Neural cell (in vitro differentiated cells): ENCODE measurements at regions not wholly inside any gene's neighbourhood (a gene's known extent, or its start where the extent isn't known, plus 50 kb on each side); places are given as distances from the start of the nearest gene placed in this dataset.
A peak's percentile ranks its signal among the peaks of the same experiment; 100 is the strongest.

Experiments
- H2AFZ ChIP-seq: fragments of 200-600, 300-800 bp; sonication (generic), shearing (Covaris generic); 2 replicates; pipeline ENCODE4 v1.6.0; 2014; ENCODE audit warnings: low read depth, mild to moderate bottlenecking, antibody characterized with exemption, low read length, moderate library complexity
- H3F3A ChIP-seq: fragments of 200-600 bp; shearing (Covaris generic); 2 replicates; pipeline ENCODE4 v1.6.1; 2016; ENCODE audit warnings: mild to moderate bottlenecking, moderate library complexity, mixed read lengths, antibody characterized with exemption, low read length; ENCODE audit not compliant: insufficient read depth, poor library complexity, severe bottlenecking
- H3K27ac ChIP-seq: fragments of 200-600, 300-800 bp; sonication (generic), shearing (Covaris generic); 2 replicates; pipeline ENCODE4 v1.5.1; 2014; ENCODE audit warnings: mild to moderate bottlenecking, low read length, moderate library complexity
- H3K27me3 ChIP-seq: fragments of 300-800, 200-600 bp; sonication (generic), shearing (Covaris generic); 2 replicates; pipeline ENCODE4 v1.6.0; 2014; ENCODE audit warnings: mild to moderate bottlenecking, low read depth, low read length, moderate library complexity; ENCODE audit not compliant: insufficient read depth
- H3K36me3 ChIP-seq: fragments of 300-800, 200-600 bp; sonication (generic), shearing (Covaris generic); 2 replicates; pipeline ENCODE4 v1.5.1; 2014; ENCODE audit warnings: mild to moderate bottlenecking, antibody characterized with exemption, low read length, moderate library complexity; ENCODE audit not compliant: insufficient read depth
- H3K4me2 ChIP-seq: fragments of 300-800, 200-600 bp; sonication (generic), shearing (Covaris generic); 2 replicates; pipeline ENCODE4 v1.6.0; 2014; ENCODE audit warnings: mild to moderate bottlenecking, low read length
- H3K4me3 ChIP-seq: fragments of 300-800, 200-600 bp; sonication (generic), shearing (Covaris generic); 2 replicates; pipeline ENCODE4 v1.5.1; 2014; ENCODE audit warnings: mild to moderate bottlenecking, low read length, moderate library complexity
- H3K79me2 ChIP-seq: fragments of 200-600 bp; shearing (Covaris generic); replicated peaks from 2 replicates; pipeline ENCODE4 v1.6.0; 2014; ENCODE audit warnings: mild to moderate bottlenecking, low read length, moderate library complexity; ENCODE audit not compliant: insufficient read depth
- H3K9ac ChIP-seq: fragments of 300-800, 200-600 bp; sonication (generic), shearing (Covaris generic); 2 replicates; pipeline ENCODE4 v1.6.1; 2016; ENCODE audit warnings: mild to moderate bottlenecking, low read length, mixed read lengths
- H3K9me2 ChIP-seq: fragments of 200-600 bp; shearing (Covaris generic); 2 replicates; pipeline ENCODE4 v1.6.1; 2016; ENCODE audit warnings: mild to moderate bottlenecking, low read length, mixed read lengths; ENCODE audit not compliant: insufficient read depth
- H3K9me3 ChIP-seq: fragments of 200-600, 300-800 bp; sonication (generic), shearing (Covaris generic); 2 replicates; pipeline ENCODE4 v1.6.1; 2016; ENCODE audit warnings: mild to moderate bottlenecking, mixed run types, low read length, moderate library complexity, mixed read lengths
- H4K20me1 ChIP-seq: fragments of 200-600 bp; shearing (Covaris generic); 2 replicates; pipeline ENCODE4 v1.6.1; 2016; ENCODE audit warnings: mild to moderate bottlenecking, mixed run types; ENCODE audit not compliant: insufficient read depth
- EP300 ChIP-seq: fragments of 450-650 bp; conservative IDR thresholded peaks from 2 replicates; pipeline ENCODE4 v1.6.1; 2014; ENCODE audit warnings: antibody characterized with exemption, mild to moderate bottlenecking, moderate library complexity; ENCODE audit not compliant: poor library complexity, severe bottlenecking
- EZH2 ChIP-seq: fragments of 200-600, 300-800 bp; shearing (Covaris generic), sonication (generic); IDR thresholded peaks from 2 replicates; pipeline ENCODE4 v1.6.1; 2014; ENCODE audit warnings: antibody characterized with exemption, low read length, borderline replicate concordance, mild to moderate bottlenecking; ENCODE audit not compliant: insufficient read depth, poor library complexity, severe bottlenecking
- MXI1 ChIP-seq: fragments of 450-650 bp; conservative IDR thresholded peaks from 2 replicates; pipeline ENCODE4 v1.6.1; 2014; ENCODE audit warnings: antibody characterized with exemption, mild to moderate bottlenecking; ENCODE audit not compliant: poor library complexity, severe bottlenecking
- POLR2AphosphoS5 ChIP-seq: IDR thresholded peaks from 2 replicates; pipeline ENCODE4 v1.6.1; 2012
- RAD21 ChIP-seq: fragments of 450-650 bp; conservative IDR thresholded peaks from 2 replicates; pipeline ENCODE4 v1.6.1; 2014; ENCODE audit warnings: antibody characterized with exemption, mild to moderate bottlenecking, moderate library complexity
- SMC3 ChIP-seq: fragments of 450-650 bp; conservative IDR thresholded peaks from 2 replicates; pipeline ENCODE4 v1.6.1; 2014; ENCODE audit warnings: antibody characterized with exemption, mild to moderate bottlenecking, moderate library complexity; ENCODE audit not compliant: poor library complexity
- TAF1 ChIP-seq: IDR thresholded peaks from 2 replicates; pipeline ENCODE4 v1.6.1; 2012; ENCODE audit warnings: low read depth
- TF ChIP-seq, protein P1 (sequence below): fragments of 450-650 bp; IDR thresholded peaks from 2 replicates; pipeline ENCODE4 v1.5.1; 2014; ENCODE audit warnings: antibody characterized with exemption, mild to moderate bottlenecking, moderate library complexity; ENCODE audit not compliant: poor library complexity, severe bottlenecking

DNA sequence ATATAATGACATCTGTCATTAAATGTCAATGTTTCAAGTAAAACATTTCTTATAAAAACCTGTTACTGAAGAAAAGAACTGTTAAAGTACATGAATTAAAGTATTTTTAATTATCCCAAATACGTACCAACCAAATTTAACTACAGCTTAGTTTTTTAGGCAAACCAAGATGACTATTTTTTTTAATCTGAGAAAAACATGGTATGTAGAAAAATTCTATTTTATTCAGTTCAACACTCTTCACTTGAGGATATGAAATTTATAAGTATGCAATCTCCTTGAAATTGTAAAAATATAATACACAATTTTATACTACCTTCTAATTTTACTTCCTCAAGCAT, 75.3 kb upstream of the IFNE start (continued):
- TF ChIP-seq RAD21 (no peak), EZH2 (no peak), MXI1 (no peak)

DNA sequence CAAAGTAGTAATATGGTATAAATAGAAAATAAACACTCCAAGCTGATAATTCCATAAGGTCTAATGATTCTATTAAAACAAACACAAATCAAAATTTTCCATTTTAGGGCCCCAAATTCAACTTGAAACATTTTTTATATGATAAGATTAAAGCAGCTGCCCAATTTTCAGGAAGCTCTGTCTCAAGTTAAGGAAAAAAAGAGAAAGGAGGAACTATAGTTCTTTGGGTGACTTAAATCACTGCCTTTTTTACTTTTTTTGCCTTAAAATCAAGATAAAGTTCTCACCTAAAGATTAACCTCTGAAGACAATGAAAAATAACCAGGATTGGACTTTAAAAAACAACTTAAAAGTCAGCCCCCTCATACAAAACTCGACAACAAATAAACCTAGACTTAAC, 76.0 kb upstream of the IFNE start:
- no peak overlapping the region for H3K4me2 ChIP-seq
- no peaks in the 10 kb centered on the region for H3K9me3 ChIP-seq
- no peak for TF ChIP-seq POLR2AphosphoS5
- H3K9me2 ChIP-seq: no peaks in the 10 kb centered on the region
- peaks cover 79% of the 10 kb centered on the region for H3K27me3 ChIP-seq
- H3K36me3 ChIP-seq: no peaks in the 10 kb centered on the region
- H2AFZ ChIP-seq: no peak overlapping the region
- H3K27ac ChIP-seq: no peak overlapping the region
- H3K9ac ChIP-seq: no peak overlapping the region
- H3K79me2 ChIP-seq: no peaks in the 10 kb centered on the region
- H3F3A ChIP-seq: no peaks in the 10 kb centered on the region
- no peaks in the 10 kb centered on the region for H4K20me1 ChIP-seq
- H3K4me3 ChIP-seq: no peak overlapping the region

DNA sequence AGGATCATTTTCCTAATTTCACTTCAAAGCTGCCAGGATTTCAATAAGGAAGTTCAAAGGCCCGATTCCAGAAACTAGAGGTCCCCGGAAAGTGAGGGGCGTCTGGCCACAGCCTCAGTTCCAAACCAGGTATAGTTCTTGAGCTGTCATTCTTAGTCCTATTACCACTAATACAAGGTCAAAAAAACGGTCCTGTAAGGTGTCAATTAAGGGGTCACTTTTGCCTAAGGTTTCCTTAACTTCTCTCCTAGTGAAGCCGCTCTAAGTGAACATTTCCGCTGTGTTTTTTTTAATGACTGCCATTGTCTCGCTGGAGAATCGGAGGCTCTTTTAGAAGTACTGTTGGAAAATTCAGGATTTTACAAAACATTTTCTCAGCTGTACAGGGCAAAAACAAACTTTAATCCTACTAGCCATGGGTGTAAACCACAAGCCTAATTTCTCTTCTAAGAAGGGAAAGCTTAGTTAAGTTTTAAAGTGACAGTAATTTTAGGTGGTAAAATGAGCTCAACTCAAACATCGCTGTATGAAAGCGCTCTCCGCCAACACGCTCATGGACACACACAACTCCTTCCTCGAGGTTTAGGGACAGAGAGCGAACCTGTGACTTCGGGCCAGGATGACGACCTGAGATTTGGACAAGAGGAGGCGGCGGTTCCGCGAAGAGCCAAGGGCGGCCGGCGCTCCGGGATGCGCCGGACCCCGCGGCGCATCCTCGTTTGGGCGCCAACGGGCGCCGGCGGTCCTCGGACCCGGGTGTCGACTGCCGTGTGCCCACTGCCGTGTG, 76.7 kb upstream of the IFNE start:
- peak overlapping the region; percentile 58 for H3K4me2 ChIP-seq

DNA sequence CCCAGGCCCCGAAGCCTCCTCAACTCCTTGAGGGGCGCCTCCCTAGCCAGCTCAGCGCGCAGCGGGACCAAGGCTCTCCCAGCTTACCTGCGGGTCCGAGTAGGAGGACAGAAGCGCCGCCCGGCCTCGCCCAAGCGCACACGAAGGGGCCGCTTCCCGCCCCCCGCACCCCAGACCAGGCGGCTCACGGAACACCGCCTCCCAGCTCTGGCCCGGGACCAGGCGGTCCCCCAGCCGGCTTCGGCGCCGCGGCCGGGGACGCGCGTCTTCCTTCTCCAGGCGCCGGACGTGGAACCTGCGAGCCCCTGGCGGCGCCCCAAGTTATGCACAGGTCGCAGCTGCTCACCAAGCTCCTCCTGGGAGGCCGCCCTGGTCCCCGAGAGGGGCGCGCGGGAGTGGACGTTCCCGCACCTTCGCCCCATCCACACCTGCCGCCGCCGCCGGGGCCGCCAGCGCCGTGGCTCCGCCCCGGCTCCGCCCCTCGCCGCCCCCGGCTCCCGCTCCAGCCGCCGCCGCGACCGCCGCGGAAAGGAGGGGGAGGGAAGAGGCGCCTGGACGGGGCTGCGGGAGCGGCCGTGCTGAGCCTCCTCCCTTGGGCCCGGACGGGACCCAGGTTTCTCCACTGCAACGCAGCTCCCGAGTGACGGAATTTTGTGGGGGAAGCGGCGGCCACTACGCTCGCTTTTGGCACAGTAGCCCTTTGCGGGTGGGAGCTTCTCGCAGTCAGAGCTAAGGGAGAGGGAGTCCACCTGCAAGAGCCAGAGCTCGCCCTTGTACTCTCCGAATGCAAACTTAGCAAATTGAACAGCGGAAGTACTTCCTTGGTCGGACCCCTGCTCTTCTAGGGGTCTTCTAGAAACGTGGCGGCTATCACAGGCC, 77.5 kb upstream of the IFNE start:
- H3K27ac ChIP-seq: no peak overlapping the region
- H3K79me2 ChIP-seq: no peaks in the 10 kb centered on the region
- H4K20me1 ChIP-seq: no peaks in the 10 kb centered on the region
- peak overlapping the region; percentile 79 for H3K4me3 ChIP-seq
- peak overlapping the region; percentile 8 for H2AFZ ChIP-seq
- no peaks in the 10 kb centered on the region for H3K36me3 ChIP-seq
- H3K9me2 ChIP-seq: no peaks in the 10 kb centered on the region
- peaks cover 78% of the 10 kb centered on the region for H3K27me3 ChIP-seq
- no peaks in the 10 kb centered on the region for H3F3A ChIP-seq
- H3K9ac ChIP-seq: peak overlapping the region; percentile 38
- peak overlapping the region; percentile 58 for H3K4me2 ChIP-seq
- H3K9me3 ChIP-seq: no peaks in the 10 kb centered on the region
- TF ChIP-seq, protein P1, sequence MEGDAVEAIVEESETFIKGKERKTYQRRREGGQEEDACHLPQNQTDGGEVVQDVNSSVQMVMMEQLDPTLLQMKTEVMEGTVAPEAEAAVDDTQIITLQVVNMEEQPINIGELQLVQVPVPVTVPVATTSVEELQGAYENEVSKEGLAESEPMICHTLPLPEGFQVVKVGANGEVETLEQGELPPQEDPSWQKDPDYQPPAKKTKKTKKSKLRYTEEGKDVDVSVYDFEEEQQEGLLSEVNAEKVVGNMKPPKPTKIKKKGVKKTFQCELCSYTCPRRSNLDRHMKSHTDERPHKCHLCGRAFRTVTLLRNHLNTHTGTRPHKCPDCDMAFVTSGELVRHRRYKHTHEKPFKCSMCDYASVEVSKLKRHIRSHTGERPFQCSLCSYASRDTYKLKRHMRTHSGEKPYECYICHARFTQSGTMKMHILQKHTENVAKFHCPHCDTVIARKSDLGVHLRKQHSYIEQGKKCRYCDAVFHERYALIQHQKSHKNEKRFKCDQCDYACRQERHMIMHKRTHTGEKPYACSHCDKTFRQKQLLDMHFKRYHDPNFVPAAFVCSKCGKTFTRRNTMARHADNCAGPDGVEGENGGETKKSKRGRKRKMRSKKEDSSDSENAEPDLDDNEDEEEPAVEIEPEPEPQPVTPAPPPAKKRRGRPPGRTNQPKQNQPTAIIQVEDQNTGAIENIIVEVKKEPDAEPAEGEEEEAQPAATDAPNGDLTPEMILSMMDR: peak; percentile 43
- TF ChIP-seq EP300 (no peak), EZH2 (peak; percentile 43), SMC3 (no peak), RAD21 (peak; percentile 18), MXI1 (no peak), POLR2AphosphoS5 (no peak), TAF1 (no peak)

More for the DNA sequence above, 76.7 kb upstream of the IFNE start:
- TF ChIP-seq, protein P1: no peak
- TF ChIP-seq EZH2 (peak; percentile 63), EP300 (no peak), SMC3 (no peak)
- H3K27ac ChIP-seq: no peak overlapping the region
- peaks cover 79% of the 10 kb centered on the region for H3K27me3 ChIP-seq
- H4K20me1 ChIP-seq: no peaks in the 10 kb centered on the region
- peak overlapping the region; percentile 79 for H3K4me3 ChIP-seq
- H3K9me2 ChIP-seq: no peaks in the 10 kb centered on the region
- no peaks in the 10 kb centered on the region for H3K9me3 ChIP-seq
- peak overlapping the region; percentile 8 for H2AFZ ChIP-seq
- H3F3A ChIP-seq: no peaks in the 10 kb centered on the region
- no peaks in the 10 kb centered on the region for H3K36me3 ChIP-seq
- no peaks in the 10 kb centered on the region for H3K79me2 ChIP-seq
- peak overlapping the region; percentile 38 for H3K9ac ChIP-seq
